ENCODE measurements at regions not wholly inside any gene's neighbourhood (a gene's known extent, or its start where the extent isn't known, plus 50 kb on each side); places are given as distances from the start of the nearest gene placed in this dataset.
"Not testable (repeated sequence)": the region's sequence is repeated elsewhere in the genome, so short reads cannot be mapped to it uniquely, and the experiment has no call there.

GRCh38 chr3:35438101-35438500 is 201.2 kb upstream of the ARPP21 start:
- Histone ChIP-seq H3K4me1 (ENCODE audit: insufficient read depth, low read length) (0 out of 2 replicates have a peak, but pooled peaks cover 6% of the 10 kb centered on the region), H3K36me3 (ENCODE audit: insufficient read depth, low read length) (no peaks in the 10 kb centered on the region), H3K27me3 (ENCODE audit: insufficient read depth, low read length) (no peaks in the 10 kb centered on the region), H3K4me3 (ENCODE audit: low read length) (no peak overlapping the region), H3K27ac (ENCODE audit: low read depth, low read length) (no peak overlapping the region), H3K9me3 (ENCODE audit: insufficient read depth, low read depth, low read length) (no peaks in the 10 kb centered on the region), H3K9ac (ENCODE audit: low read depth, low read length) (no peak overlapping the region)
- 89% methylated on average over 1 of the region's 1 CpG for WGBS

GRCh38 chr3:35439663-35440062 is 199.7 kb upstream of the ARPP21 start:
- Histone ChIP-seq H3K4me3 (ENCODE audit: low read length) (no peak overlapping the region), H3K4me1 (ENCODE audit: insufficient read depth, low read length) (0 out of 2 replicates have a peak, but pooled peaks cover 6% of the 10 kb centered on the region), H3K36me3 (ENCODE audit: insufficient read depth, low read length) (no peaks in the 10 kb centered on the region), H3K27me3 (ENCODE audit: insufficient read depth, low read length) (no peaks in the 10 kb centered on the region), H3K27ac (ENCODE audit: low read depth, low read length) (no peak overlapping the region), H3K9me3 (ENCODE audit: insufficient read depth, low read depth, low read length) (no peaks in the 10 kb centered on the region), H3K9ac (ENCODE audit: low read depth, low read length) (no peak overlapping the region)
- WGBS: 93% methylated on average over 5 of the region's 5 CpGs

GRCh38 chr3:35440826-35441225 is 198.5 kb upstream of the ARPP21 start:
- no peak overlapping the region for H3K4me3 ChIP-seq (ENCODE audit: low read length)
- no peak overlapping the region for H3K9ac ChIP-seq (ENCODE audit: low read depth, low read length)
- no peaks in the 10 kb centered on the region for H3K36me3 ChIP-seq (ENCODE audit: insufficient read depth, low read length)
- no peak overlapping the region for H3K27ac ChIP-seq (ENCODE audit: low read depth, low read length)
- no peaks in the 10 kb centered on the region for H3K9me3 ChIP-seq (ENCODE audit: insufficient read depth, low read depth, low read length)
- H3K27me3 ChIP-seq (ENCODE audit: insufficient read depth, low read length): no peaks in the 10 kb centered on the region
- 0 out of 2 replicates have a peak, but pooled peaks cover 6% of the 10 kb centered on the region for H3K4me1 ChIP-seq (ENCODE audit: insufficient read depth, low read length)

- Histone ChIP-seq H3K4me3 (ENCODE audit: low read length) (no peak overlapping the region), H3K27ac (ENCODE audit: low read depth, low read length) (no peak overlapping the region), H3K36me3 (ENCODE audit: insufficient read depth, low read length) (no peaks in the 10 kb centered on the region), H3K9ac (ENCODE audit: low read depth, low read length) (no peak overlapping the region), H3K27me3 (ENCODE audit: insufficient read depth, low read length) (no peaks in the 10 kb centered on the region), H3K4me1 (ENCODE audit: insufficient read depth, low read length) (no peaks in the 10 kb centered on the region), H3K9me3 (ENCODE audit: insufficient read depth, low read depth, low read length) (no peaks in the 10 kb centered on the region)
- WGBS: 93% methylated on average over 1 of the region's 2 CpGs
These were observed 192.4 kb upstream of the ARPP21 start for GRCh38 chr3:35446896-35447295.

GRCh38 chr3:35448121-35448520 is 191.2 kb upstream of the ARPP21 start:
- no peaks in the 10 kb centered on the region for H3K4me1 ChIP-seq (ENCODE audit: insufficient read depth, low read length)
- no peaks in the 10 kb centered on the region for H3K36me3 ChIP-seq (ENCODE audit: insufficient read depth, low read length)
- no peak overlapping the region for H3K9ac ChIP-seq (ENCODE audit: low read depth, low read length)
- H3K9me3 ChIP-seq (ENCODE audit: insufficient read depth, low read depth, low read length): no peaks in the 10 kb centered on the region
- H3K4me3 ChIP-seq (ENCODE audit: low read length): no peak overlapping the region
- no peaks in the 10 kb centered on the region for H3K27me3 ChIP-seq (ENCODE audit: insufficient read depth, low read length)
- no peak overlapping the region for H3K27ac ChIP-seq (ENCODE audit: low read depth, low read length)
- 100% methylated on average over 1 of the region's 1 CpG for WGBS

- 0 out of 2 replicates have a peak, but pooled peaks cover 1% of the 10 kb centered on the region for H3K9me3 ChIP-seq (ENCODE audit: insufficient read depth, low read depth, low read length)
- H3K27me3 ChIP-seq (ENCODE audit: insufficient read depth, low read length): no peaks in the 10 kb centered on the region
- no peak overlapping the region for H3K4me3 ChIP-seq (ENCODE audit: low read length)
- H3K4me1 ChIP-seq (ENCODE audit: insufficient read depth, low read length): no peaks in the 10 kb centered on the region
- WGBS: no CpG with 5 or more reads among the region's 1 CpG
- H3K36me3 ChIP-seq (ENCODE audit: insufficient read depth, low read length): no peaks in the 10 kb centered on the region
- H3K27ac ChIP-seq (ENCODE audit: low read depth, low read length): no peak overlapping the region
- no peak overlapping the region for H3K9ac ChIP-seq (ENCODE audit: low read depth, low read length)
These were observed 190.6 kb upstream of the ARPP21 start for GRCh38 chr3:35448681-35449080.

GRCh38 chr3:35454819-35455218 is 184.5 kb upstream of the ARPP21 start:
- 94% methylated on average over 7 of the region's 9 CpGs for WGBS
- not testable (repeated sequence) for H3K27ac ChIP-seq (ENCODE audit: low read depth, low read length); H3K4me1 ChIP-seq (ENCODE audit: insufficient read depth, low read length); H3K9ac ChIP-seq (ENCODE audit: low read depth, low read length); H3K4me3 ChIP-seq (ENCODE audit: low read length); H3K36me3 ChIP-seq (ENCODE audit: insufficient read depth, low read length); H3K27me3 ChIP-seq (ENCODE audit: insufficient read depth, low read length)
- H3K9me3 ChIP-seq (ENCODE audit: insufficient read depth, low read depth, low read length): peaks cover 13% of the 10 kb centered on the region

GRCh38 chr3:35473956-35474355 is 165.4 kb upstream of the ARPP21 start:
- Histone ChIP-seq H3K9me3 (ENCODE audit: insufficient read depth, low read depth, low read length) (no peaks in the 10 kb centered on the region; the same call in 1 of the 2 replicates), H3K9ac (ENCODE audit: low read depth, low read length) (no peak overlapping the region)
- WGBS: 56% methylated on average over 1 of the region's 1 CpG

GRCh38 chr3:35482566-35482965 is 156.8 kb upstream of the ARPP21 start:
- not testable (repeated sequence) for H3K9me3 ChIP-seq (ENCODE audit: insufficient read depth, low read depth, low read length); H3K27me3 ChIP-seq (ENCODE audit: insufficient read depth, low read length); H3K27ac ChIP-seq (ENCODE audit: low read depth, low read length); H3K9ac ChIP-seq (ENCODE audit: low read depth, low read length); H3K36me3 ChIP-seq (ENCODE audit: insufficient read depth, low read length); H3K4me3 ChIP-seq (ENCODE audit: low read length)
- peaks cover 24% of the 10 kb centered on the region for H3K4me1 ChIP-seq (ENCODE audit: insufficient read depth, low read length)
- 20% methylated on average over 4 of the region's 4 CpGs for WGBS

More at GRCh38 chr3:35473956-35474355, 165.4 kb upstream of the ARPP21 start:
- no peak overlapping the region for H3K27ac ChIP-seq (ENCODE audit: low read depth, low read length)
- no peak overlapping the region for H3K4me3 ChIP-seq (ENCODE audit: low read length)
- H3K36me3 ChIP-seq (ENCODE audit: insufficient read depth, low read length): no peaks in the 10 kb centered on the region
- H3K27me3 ChIP-seq (ENCODE audit: insufficient read depth, low read length): no peaks in the 10 kb centered on the region
- no peaks in the 10 kb centered on the region for H3K4me1 ChIP-seq (ENCODE audit: insufficient read depth, low read length)

- no peak overlapping the region for H3K4me3 ChIP-seq (ENCODE audit: low read length)
- no peaks in the 10 kb centered on the region for H3K9me3 ChIP-seq (ENCODE audit: insufficient read depth, low read depth, low read length)
- H3K36me3 ChIP-seq (ENCODE audit: insufficient read depth, low read length): no peaks in the 10 kb centered on the region
- H3K27ac ChIP-seq (ENCODE audit: low read depth, low read length): no peak overlapping the region
- WGBS: 79% methylated on average over 2 of the region's 3 CpGs
- no peaks in the 10 kb centered on the region for H3K27me3 ChIP-seq (ENCODE audit: insufficient read depth, low read length)
- H3K9ac ChIP-seq (ENCODE audit: low read depth, low read length): no peak overlapping the region
- H3K4me1 ChIP-seq (ENCODE audit: insufficient read depth, low read length): peaks cover 24% of the 10 kb centered on the region
These were observed 156.2 kb upstream of the ARPP21 start for GRCh38 chr3:35483131-35483530.

GRCh38 chr3:35484929-35485530 is 154.3 kb upstream of the ARPP21 start:
- H3K36me3 ChIP-seq (ENCODE audit: insufficient read depth, low read length): no peaks in the 10 kb centered on the region
- no peak overlapping the region for H3K4me3 ChIP-seq (ENCODE audit: low read length)
- 88% methylated on average over 1 of the region's 1 CpG for WGBS
- H3K9ac ChIP-seq (ENCODE audit: low read depth, low read length): no peak overlapping the region
- H3K27me3 ChIP-seq (ENCODE audit: insufficient read depth, low read length): no peaks in the 10 kb centered on the region
- peaks cover 24% of the 10 kb centered on the region for H3K4me1 ChIP-seq (ENCODE audit: insufficient read depth, low read length)
- no peaks in the 10 kb centered on the region for H3K9me3 ChIP-seq (ENCODE audit: insufficient read depth, low read depth, low read length)
- no peak overlapping the region for H3K27ac ChIP-seq (ENCODE audit: low read depth, low read length)

GRCh38 chr3:35486295-35486694 is 153.0 kb upstream of the ARPP21 start:
- Histone ChIP-seq H3K27me3 (ENCODE audit: insufficient read depth, low read length) (no peaks in the 10 kb centered on the region), H3K4me3 (ENCODE audit: low read length) (no peak overlapping the region), H3K9me3 (ENCODE audit: insufficient read depth, low read depth, low read length) (no peaks in the 10 kb centered on the region), H3K9ac (ENCODE audit: low read depth, low read length) (no peak overlapping the region), H3K36me3 (ENCODE audit: insufficient read depth, low read length) (no peaks in the 10 kb centered on the region), H3K27ac (ENCODE audit: low read depth, low read length) (no peak overlapping the region), H3K4me1 (ENCODE audit: insufficient read depth, low read length) (peaks cover 24% of the 10 kb centered on the region)
- no CpG with 5 or more reads among the region's 1 CpG for WGBS

Measured in HUES64 (cell line).